BLaER1 (cell line): ENCODE measurements at regions not wholly inside any gene's neighbourhood (a gene's known extent, or its start where the extent isn't known, plus 50 kb on each side); places are given as distances from the start of the nearest gene placed in this dataset.

Source experiments
- H3K27ac ChIP-seq: shearing (Covaris generic); formaldehyde crosslinking; 2 replicates; pipeline ENCODE4 v1.8.1; 2022
- H3K27me3 ChIP-seq: shearing (Covaris generic); formaldehyde crosslinking; 2 replicates; pipeline ENCODE4 v1.8.1; 2022
- H3K36me3 ChIP-seq: shearing (Covaris generic); formaldehyde crosslinking; 2 replicates; pipeline ENCODE4 v1.8.1; 2022
- H3K4me1 ChIP-seq: shearing (Covaris generic); formaldehyde crosslinking; 2 replicates; pipeline ENCODE4 v1.8.1; 2022
- H3K4me2 ChIP-seq: shearing (Covaris generic); formaldehyde crosslinking; 2 replicates; pipeline ENCODE4 v1.8.1; 2022
- H3K4me3 ChIP-seq: shearing (Covaris generic); formaldehyde crosslinking; 2 replicates; pipeline ENCODE4 v1.8.1; 2022
- H3K9ac ChIP-seq: shearing (Covaris generic); formaldehyde crosslinking; 2 replicates; pipeline ENCODE4 v1.8.1; 2022
- H3K9me3 ChIP-seq: shearing (Covaris generic); formaldehyde crosslinking; 2 replicates; pipeline ENCODE4 v1.8.1; 2022
- H4K20me1 ChIP-seq: shearing (Covaris generic); formaldehyde crosslinking; 2 replicates; pipeline ENCODE4 v1.8.1; 2022
- Cebpa-rat ChIP-seq: shearing (Covaris generic); IDR thresholded peaks from 2 replicates; pipeline ENCODE4 v1.8.1; 2022

DNA sequence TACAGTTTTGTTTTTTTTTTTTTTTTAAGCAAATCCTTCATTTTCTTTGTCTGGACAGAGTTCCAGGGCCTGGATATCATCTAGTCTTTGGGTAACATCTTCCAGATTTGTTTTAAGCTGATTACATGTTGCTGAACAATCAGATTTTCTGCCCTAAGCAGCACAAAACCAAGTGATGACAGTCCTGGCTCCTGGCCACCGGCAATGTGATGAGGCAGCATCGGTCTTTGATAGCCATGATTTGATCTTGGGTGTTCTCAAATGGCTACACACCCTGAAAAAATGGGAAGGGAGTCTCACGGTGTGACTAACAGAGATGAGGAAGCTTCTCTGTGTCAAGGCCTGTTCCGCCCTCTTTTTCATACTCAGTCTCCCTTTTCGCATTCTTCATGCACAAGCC lies 708.6 kb upstream of the ZEB2 start:
- H4K20me1 ChIP-seq: no peaks in the 10 kb centered on the region
- no peak overlapping the region for H3K4me3 ChIP-seq
- no peak overlapping the region for H3K4me2 ChIP-seq
- no peak overlapping the region for H3K9ac ChIP-seq
- H3K27ac ChIP-seq: no peak overlapping the region
- TF ChIP-seq Cebpa-rat: no peak
- H3K36me3 ChIP-seq: no peaks in the 10 kb centered on the region
- no peaks in the 10 kb centered on the region for H3K27me3 ChIP-seq
- H3K9me3 ChIP-seq: no peaks in the 10 kb centered on the region
- H3K4me1 ChIP-seq: no peaks in the 10 kb centered on the region

DNA sequence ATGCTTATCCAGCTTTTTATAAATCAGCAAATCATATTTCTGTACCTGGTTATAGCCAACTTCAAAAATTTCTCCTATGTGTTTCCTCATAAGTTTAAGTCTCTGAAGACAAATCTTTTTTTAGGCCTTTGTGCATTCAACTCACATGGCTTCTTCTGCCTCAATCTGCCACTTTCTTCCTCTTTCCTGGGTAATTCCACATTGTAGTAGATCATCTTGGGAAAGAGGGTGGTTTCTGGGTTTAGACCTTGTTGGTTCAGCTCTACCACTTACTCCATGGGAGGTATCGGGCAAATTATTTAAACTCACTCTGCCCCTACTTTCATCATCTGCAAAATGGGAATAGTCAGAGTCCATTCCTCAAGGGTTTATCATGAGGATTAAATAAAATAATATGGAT lies 707.0 kb upstream of the ZEB2 start:
- no peak for TF ChIP-seq Cebpa-rat
- no peaks in the 10 kb centered on the region for H3K27me3 ChIP-seq
- H3K9ac ChIP-seq: no peak overlapping the region
- no peaks in the 10 kb centered on the region for H3K9me3 ChIP-seq
- H3K36me3 ChIP-seq: no peaks in the 10 kb centered on the region
- H3K27ac ChIP-seq: no peak overlapping the region
- no peak overlapping the region for H3K4me3 ChIP-seq
- no peaks in the 10 kb centered on the region for H4K20me1 ChIP-seq
- H3K4me2 ChIP-seq: no peak overlapping the region
- no peaks in the 10 kb centered on the region for H3K4me1 ChIP-seq

DNA sequence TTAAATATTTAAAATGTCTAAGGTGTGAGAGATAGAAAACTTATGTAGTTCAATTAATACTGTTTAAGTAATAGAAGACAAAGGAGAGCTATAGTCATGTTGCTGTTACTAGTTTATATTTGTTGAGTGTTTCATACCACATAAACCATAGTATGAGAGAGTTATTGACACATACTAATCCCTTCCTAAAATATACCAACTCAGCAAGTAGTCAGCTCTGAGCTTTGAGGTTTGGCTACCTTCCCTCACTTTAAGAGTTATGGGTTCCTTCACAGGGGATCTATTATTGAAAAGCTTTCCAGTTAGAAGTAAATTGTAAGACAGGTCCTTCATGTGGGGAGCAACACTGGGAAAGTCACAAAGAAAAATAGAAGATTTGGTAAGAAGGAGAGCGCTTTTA lies 701.6 kb upstream of the ZEB2 start:
- no peaks in the 10 kb centered on the region for H4K20me1 ChIP-seq

DNA sequence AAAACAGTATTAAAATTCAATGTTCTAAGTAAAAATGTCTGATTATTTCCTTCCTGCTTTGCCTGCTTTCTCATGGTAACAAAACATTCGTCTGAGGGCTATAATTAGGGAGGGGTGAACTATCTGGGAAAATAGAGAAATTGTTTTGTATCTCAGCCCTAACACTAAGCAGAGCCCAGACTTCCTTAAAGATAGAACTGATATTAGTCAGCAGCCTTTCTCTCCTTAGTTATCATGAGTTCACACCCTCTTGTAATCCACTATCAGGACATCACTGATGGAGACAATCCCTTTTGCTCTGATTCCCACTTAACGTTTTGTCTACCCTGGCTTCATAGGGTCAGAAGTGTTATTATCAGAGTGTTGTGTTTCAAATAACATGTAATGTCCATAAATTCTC lies 701.1 kb upstream of the ZEB2 start:
- no peaks in the 10 kb centered on the region for H4K20me1 ChIP-seq

More for the DNA sequence above, 701.6 kb upstream of the ZEB2 start:
- Histone ChIP-seq H3K9me3 (no peaks in the 10 kb centered on the region), H3K4me1 (no peaks in the 10 kb centered on the region; the same call in 1 of the 2 replicates), H3K4me2 (no peak overlapping the region), H3K4me3 (no peak overlapping the region), H3K27me3 (no peaks in the 10 kb centered on the region), H3K9ac (no peak overlapping the region), H3K36me3 (no peaks in the 10 kb centered on the region), H3K27ac (no peak overlapping the region)
- TF ChIP-seq Cebpa-rat: no peak

DNA sequence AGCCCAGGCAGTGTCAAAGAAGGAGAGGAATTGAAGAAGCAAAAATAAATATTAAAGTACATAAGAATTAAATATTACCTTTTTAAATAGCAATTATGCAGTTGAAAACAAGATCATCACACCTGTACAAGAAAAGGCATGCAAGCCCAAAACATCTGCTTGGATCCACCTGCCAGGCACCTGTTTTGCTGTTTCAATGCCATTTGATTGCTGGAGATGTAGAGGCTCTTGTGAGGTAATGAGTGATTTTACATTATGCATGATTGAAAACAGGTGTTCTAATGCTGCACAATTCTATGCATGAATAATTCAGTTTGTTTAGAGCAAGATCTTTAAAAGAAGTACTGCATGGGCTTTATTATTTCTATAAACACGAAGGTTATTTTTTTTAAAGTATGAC lies 700.6 kb upstream of the ZEB2 start:
- H3K4me2 ChIP-seq: no peak overlapping the region
- TF ChIP-seq Cebpa-rat: no peak

More for the DNA sequence above, 701.1 kb upstream of the ZEB2 start:
- no peaks in the 10 kb centered on the region for H3K36me3 ChIP-seq
- no peak overlapping the region for H3K4me3 ChIP-seq
- no peak overlapping the region for H3K9ac ChIP-seq
- H3K9me3 ChIP-seq: no peaks in the 10 kb centered on the region
- H3K4me2 ChIP-seq: no peak overlapping the region
- TF ChIP-seq Cebpa-rat: no peak
- no peaks in the 10 kb centered on the region for H3K27me3 ChIP-seq
- no peak overlapping the region for H3K27ac ChIP-seq
- no peaks in the 10 kb centered on the region; the same call in 1 of the 2 replicates for H3K4me1 ChIP-seq

DNA sequence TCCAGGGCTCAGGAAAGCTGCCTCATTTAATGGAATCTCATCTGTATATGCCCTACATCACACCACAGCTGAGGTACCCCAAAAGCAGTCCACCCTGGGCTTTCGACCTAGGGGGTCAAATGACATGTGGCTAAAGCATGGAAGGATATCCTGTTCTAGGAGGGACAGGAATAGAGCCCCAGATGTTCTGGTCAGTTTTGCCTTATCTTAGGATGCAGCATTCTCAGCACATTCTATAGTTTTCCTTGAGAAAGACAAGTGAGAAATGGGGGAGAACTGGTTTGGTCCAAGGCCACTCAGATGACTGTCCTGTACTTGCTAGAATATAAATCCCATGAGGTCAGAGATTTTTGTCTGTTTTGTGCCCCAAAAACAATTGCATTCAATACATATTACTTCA lies 688.0 kb upstream of the ZEB2 start:
- no peak for TF ChIP-seq Cebpa-rat
- no peak overlapping the region for H3K4me3 ChIP-seq
- no peaks in the 10 kb centered on the region for H4K20me1 ChIP-seq
- H3K36me3 ChIP-seq: no peaks in the 10 kb centered on the region
- H3K27me3 ChIP-seq: no peaks in the 10 kb centered on the region
- no peak overlapping the region for H3K4me2 ChIP-seq
- H3K9me3 ChIP-seq: peaks cover 8% of the 10 kb centered on the region
- no peaks in the 10 kb centered on the region for H3K4me1 ChIP-seq
- H3K9ac ChIP-seq: no peak overlapping the region
- no peak overlapping the region for H3K27ac ChIP-seq

More for the DNA sequence above, 700.6 kb upstream of the ZEB2 start:
- Histone ChIP-seq H3K27me3 (no peaks in the 10 kb centered on the region), H3K9me3 (no peaks in the 10 kb centered on the region), H4K20me1 (no peaks in the 10 kb centered on the region), H3K4me1 (no peaks in the 10 kb centered on the region; the same call in 1 of the 2 replicates), H3K36me3 (no peaks in the 10 kb centered on the region), H3K4me3 (no peak overlapping the region), H3K9ac (no peak overlapping the region), H3K27ac (no peak overlapping the region)

DNA sequence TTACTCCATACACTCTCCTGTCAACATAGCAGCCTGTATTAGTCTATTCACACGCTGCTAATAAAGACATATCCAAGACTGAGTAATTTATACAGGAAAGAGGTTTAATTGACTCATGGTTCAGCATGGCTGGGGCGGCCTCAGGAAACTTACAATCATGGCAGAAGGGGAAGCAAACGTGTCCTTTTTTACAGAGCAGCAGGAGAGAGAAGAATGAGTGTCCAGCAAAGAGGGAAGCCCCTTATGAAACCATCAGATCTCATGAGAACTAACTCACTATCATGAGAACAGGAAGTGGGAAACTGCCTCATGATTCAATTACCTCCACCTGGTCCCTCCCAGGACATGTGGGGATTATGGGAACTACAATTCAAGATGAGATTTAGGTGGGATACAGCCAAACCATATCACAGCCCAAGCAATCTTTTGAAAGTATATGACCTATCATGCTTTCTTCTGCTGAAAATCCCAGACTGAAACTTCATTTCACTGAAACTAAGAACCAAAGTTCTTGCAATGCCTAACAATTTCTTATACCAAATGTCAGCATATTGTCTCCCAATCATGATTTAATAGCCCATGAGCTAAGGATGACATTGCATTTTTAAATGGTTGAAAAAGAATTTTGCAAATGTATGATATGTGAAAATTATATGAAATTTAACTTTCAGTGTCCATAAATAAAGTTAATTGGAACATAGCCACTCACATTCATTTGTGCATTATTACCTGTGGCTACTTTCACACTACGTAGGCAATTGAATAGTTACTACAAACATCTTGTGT lies 686.8 kb upstream of the ZEB2 start:
- H3K9ac ChIP-seq: no peak overlapping the region
- no peaks in the 10 kb centered on the region for H4K20me1 ChIP-seq
- TF ChIP-seq Cebpa-rat: no peak
- peaks cover 8% of the 10 kb centered on the region for H3K9me3 ChIP-seq
- no peak overlapping the region for H3K4me3 ChIP-seq
- H3K36me3 ChIP-seq: no peaks in the 10 kb centered on the region
- H3K4me2 ChIP-seq: no peak overlapping the region
- H3K27ac ChIP-seq: no peak overlapping the region
- no peaks in the 10 kb centered on the region for H3K27me3 ChIP-seq
- H3K4me1 ChIP-seq: no peaks in the 10 kb centered on the region

DNA sequence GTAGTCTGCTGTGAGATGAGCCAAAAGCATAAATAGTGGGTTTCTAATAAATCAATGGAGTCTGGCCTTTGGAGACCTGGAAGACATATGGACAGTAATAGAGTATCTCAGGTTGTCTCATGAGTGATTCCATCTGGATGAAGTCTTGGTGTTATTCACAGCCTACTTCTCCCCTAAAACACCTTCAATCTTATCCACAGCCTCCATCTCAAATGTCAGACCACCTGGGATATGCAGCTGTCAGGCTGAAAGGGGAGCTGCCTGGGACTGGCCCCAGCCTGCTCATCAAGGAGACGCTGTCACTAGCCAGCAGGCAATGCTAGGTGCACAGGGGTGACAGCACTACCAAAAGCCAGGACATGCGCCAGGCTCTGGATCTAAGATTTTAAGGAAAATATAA lies 684.0 kb upstream of the ZEB2 start:
- H3K4me2 ChIP-seq: no peak overlapping the region
- no peaks in the 10 kb centered on the region for H3K9me3 ChIP-seq
- H3K27ac ChIP-seq: no peak overlapping the region
- H3K9ac ChIP-seq: no peak overlapping the region
- H3K4me3 ChIP-seq: no peak overlapping the region
- TF ChIP-seq Cebpa-rat: no peak
- H3K36me3 ChIP-seq: no peaks in the 10 kb centered on the region
- no peaks in the 10 kb centered on the region for H3K4me1 ChIP-seq
- no peaks in the 10 kb centered on the region for H4K20me1 ChIP-seq
- no peaks in the 10 kb centered on the region for H3K27me3 ChIP-seq

DNA sequence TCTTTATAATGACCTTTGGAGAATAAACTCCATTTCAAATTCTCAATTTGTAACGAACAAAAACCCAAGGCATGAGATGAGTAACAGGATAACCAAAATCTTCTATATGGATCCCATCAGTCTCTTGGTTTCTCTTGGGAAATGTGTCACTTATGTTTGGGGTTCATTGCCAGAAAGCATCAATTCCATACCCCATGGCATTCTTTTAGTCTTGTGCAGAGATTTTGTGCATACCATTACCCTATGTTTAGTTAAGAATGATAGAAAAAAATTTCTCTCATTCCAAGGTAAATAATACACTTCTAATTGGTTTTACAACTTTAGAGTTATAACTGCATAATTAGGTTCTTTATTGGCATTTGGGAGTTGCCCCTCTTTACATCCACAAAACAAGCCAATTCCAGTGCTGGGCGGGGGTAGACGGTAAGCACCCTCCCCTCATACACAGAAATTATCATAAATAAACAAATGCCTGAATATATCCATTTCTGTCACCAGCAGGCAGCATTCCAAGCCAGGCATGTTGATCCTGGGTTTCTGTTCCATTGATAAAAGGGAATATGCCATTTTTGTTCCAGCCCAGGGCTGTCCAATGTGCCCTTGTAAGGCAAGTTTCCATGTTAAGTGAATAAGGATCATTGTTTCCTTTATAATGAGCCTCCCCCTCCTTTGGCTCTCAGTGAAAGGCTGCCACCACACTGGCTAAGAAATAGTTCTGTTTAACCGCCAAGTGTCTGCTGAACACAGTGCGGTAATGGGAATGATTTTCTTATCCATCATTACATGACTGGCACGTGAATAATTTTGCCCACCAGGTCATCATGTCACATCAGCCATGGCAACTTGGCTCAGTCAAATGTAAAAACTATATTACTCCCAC lies 680.1 kb upstream of the ZEB2 start:
- H3K4me1 ChIP-seq: no peaks in the 10 kb centered on the region
- no peaks in the 10 kb centered on the region for H3K9me3 ChIP-seq
- no peak overlapping the region for H3K4me2 ChIP-seq
- H3K27ac ChIP-seq: no peak overlapping the region
- no peaks in the 10 kb centered on the region for H3K36me3 ChIP-seq
- no peak for TF ChIP-seq Cebpa-rat
- H4K20me1 ChIP-seq: no peaks in the 10 kb centered on the region
- H3K4me3 ChIP-seq: no peak overlapping the region
- no peaks in the 10 kb centered on the region for H3K27me3 ChIP-seq
- no peak overlapping the region for H3K9ac ChIP-seq

DNA sequence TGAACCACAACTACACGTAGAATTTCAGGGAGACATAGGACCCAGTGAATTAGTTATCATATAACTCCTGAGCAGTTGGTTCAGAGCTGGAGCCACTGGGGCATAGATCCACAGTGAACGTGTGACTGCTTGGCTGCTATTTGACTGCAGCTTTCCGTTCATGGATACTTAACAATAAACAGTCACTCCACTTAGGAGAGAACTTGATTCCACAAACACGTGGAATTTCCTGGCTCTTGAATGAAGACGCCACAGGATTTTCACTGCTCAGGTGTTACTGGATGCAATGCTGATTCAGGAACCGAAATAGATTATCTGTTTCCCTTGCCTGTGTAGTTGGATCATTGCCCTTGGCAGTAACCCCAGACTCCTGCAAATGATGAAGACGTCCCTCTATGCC lies 679.1 kb upstream of the ZEB2 start:
- Histone ChIP-seq H3K27me3 (no peaks in the 10 kb centered on the region), H3K9me3 (no peaks in the 10 kb centered on the region), H3K9ac (no peak overlapping the region), H3K27ac (no peak overlapping the region), H3K36me3 (no peaks in the 10 kb centered on the region), H3K4me1 (no peaks in the 10 kb centered on the region), H4K20me1 (no peaks in the 10 kb centered on the region), H3K4me3 (no peak overlapping the region), H3K4me2 (no peak overlapping the region)
- no peak for TF ChIP-seq Cebpa-rat
